Right lung (tissue), 2 donors: ENCODE measurements at regions not wholly inside any gene's neighbourhood (a gene's known extent, or its start where the extent isn't known, plus 50 kb on each side); places are given as distances from the start of the nearest gene placed in this dataset.
A peak's percentile ranks its signal among the peaks of the same experiment; 100 is the strongest.

ENCODE experiments used
- DNase-seq, 2 donors: peaks; one replicate each; pipeline ENCODE4 v3.0.0-alpha.2; 2013

- no peak for DNase-seq
Observed at GRCh38 chr9:134585746-134586706, 55.6 kb upstream of the COL5A1 start.

- no peak for DNase-seq
Observed at GRCh38 chr9:134589748-134590147, 51.9 kb upstream of the COL5A1 start.

DNA sequence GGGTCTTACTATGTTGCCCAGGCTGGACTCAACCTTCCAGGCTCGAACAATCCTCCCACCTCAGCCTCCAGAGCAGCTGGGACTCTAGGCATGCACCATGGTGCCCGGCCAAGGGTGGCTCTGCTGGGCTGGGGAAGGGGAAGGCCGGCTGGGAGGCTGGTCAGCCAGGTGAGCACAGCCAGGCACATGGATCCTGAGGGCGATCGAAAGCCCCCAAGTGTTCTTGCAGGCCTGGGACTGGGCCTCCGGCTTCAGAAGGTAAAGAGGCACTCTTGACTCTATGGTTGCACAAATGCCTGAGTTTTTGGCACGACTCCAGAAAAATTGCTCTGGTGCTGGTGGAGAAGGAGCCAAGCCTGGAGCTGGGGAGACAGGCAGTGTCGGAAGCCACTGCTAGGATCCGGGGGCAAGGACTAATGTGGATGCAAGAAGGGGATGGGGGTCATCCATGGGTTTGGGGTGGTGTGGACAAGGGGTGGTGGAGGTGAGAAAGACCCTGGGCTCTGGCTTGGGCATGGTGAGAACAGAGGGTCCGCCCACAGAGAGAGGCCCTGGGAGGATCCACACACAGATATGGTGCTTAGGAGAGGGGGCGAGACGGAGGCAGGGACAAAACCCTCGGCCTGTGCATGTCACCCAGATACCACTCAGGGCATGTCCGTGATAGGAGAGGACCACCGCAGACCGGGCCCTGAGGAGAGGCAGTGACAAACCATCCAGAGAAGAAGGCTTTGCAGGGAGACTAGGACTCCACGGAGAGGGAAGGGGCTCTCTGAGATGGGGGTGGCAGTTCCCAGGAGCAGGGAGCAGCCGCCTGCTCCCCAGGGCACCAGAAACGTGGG, 51.1 kb upstream of the COL5A1 start:
- DNase-seq: peak in 1 of 2 donors; percentile 60

DNA sequence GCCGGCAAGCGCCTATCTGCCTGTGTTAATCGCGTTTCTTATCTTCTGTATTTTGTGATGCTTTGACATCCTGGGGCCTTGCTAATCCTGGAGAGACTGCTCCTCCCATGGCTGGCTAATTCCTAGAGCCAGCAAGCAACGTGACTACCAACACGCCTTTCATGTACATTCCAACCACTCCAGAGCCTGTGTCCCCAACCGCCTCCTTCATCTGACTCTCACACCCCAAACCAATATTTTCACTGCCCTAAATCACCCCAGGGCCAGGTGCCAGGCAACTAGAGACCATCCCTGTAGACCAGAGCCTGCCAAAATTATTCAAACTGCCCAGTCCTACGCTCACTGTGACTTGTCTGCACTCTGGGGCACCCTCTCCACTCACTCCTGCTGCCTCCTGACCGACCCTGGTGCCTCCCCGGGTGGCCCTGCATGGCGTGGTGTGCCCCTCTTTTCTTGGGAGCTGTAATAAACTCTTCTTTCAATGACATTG, 50.5 kb upstream of the COL5A1 start:
- DNase-seq: no peak

GRCh38 chr9:134591573-134591981, 50.0 kb upstream of the COL5A1 start:
- DNase-seq: no peak
